ENCODE measurements at regions not wholly inside any gene's neighbourhood (a gene's known extent, or its start where the extent isn't known, plus 50 kb on each side); places are given as distances from the start of the nearest gene placed in this dataset.
"Not testable (repeated sequence)": the region's sequence is repeated elsewhere in the genome, so short reads cannot be mapped to it uniquely, and the experiment has no call there.

DNA sequence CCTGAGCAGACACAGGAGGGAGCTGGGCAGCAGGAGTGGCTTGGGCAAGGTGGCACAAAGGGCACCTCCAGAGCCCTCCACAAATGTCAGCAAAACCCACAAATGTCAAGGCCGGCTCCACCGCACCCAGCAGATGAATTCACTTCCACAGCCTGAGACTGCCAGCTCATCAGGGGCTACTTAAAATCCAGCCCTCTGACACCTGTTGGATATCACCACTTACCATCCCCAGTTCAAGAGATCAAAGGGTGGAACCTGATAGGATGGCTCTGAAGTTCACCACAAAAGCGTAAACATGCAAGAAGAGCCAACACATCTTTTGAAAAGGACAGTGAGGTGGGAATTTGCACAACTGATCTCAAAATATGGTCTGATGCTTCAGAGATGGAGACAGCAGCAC is 168.6 kb upstream of the GRK3 start:
- DNase-seq (ENCODE audit: low spot score), result no peak

DNA sequence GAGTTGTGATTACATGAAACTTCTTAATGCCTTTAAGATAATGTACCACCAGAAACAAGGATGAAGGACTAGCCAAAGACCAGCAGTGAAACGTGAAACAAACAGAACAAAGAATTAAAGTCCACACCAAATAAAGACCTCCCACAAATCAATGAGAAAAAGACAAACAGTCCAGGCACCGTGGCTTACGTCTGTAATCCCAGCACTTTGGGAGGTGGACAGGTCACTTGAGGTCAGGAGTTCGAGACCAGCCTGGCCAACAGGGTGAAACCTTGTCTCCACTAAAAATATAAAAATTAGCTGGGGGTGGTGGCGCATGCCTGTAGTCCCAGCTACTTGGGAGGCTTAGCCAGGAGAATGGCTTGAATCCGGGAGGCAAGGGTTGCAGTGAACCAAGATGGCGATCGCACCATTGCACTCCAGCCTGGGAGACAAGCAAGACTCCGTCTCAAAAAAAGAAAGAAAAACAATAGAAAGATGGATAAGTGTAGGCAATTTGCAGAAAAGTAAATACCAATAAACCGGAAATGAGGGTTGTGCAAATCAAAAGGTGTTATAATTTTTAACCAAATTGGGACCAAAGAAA is 167.8 kb upstream of the GRK3 start:
- DNase-seq (ENCODE audit: low spot score), result no peak

DNA sequence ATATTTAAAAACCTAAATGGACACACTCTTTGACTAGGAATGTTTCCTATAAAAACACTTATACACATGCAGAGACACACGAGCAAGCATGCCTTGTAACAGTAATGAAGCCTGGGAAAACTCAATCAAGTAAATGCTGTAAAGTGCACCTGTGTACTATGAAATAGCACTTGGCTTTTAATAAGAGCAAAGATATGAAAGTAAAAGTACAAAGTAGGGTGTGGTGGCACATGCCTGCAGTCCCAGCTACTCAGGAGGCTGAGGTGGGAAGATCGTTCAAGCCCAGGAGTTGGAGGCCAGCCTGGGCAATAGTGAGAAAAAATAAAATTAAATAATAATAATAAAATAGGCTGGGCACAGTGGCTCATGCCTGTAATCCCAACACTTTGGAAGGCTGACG is 166.9 kb upstream of the GRK3 start:
- no peak for DNase-seq (ENCODE audit: low spot score)

DNA sequence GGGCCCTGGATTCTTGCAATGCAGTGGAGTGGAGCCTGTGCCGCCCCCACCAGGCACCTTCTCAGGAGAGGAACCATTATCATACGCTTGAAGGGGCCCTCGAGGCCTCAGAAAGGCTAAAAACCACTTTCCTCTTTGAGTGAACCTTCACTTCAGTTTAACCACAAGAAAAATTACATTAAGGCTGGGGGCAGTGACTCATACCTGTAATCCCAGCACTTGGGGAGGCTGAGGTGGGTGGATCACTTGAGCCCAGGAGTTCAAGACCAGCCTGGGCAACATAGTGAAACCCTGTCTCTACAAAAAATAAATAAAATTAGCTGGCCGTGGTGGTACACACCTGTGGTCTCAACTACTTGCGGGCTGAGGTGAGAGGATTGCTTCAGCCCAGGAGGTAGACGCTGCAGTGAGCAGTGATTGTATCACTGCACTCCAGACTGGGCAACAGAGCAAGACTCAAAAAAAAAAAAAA is 165.8 kb upstream of the GRK3 start:
- not testable (repeated sequence) for DNase-seq (ENCODE audit: low spot score)

DNA sequence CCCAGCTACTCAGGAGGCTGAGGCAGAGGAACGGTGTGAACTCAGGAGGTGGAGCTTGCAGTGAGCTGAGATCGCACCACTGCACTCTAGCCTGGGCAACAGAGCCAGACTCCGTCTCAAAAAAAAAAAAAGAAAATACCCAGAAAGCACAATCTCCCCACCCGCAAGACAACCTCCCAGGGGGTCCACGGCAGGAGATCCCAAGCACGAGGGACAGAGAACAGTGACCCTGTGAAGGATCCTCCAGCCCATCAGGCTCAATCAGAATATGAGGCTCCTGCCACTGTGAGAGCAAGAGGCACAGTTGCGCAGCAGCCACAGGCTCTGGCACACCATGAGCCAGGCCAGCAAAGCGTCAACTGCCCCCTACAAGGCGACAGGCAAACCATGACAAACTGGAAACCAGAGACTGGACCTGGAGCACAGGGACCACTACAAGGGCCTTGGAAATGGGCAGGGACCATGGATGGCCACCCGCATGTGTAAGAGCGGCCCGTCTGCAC is 164.8 kb upstream of the GRK3 start:
- DNase-seq (ENCODE audit: low spot score), result no peak

DNA sequence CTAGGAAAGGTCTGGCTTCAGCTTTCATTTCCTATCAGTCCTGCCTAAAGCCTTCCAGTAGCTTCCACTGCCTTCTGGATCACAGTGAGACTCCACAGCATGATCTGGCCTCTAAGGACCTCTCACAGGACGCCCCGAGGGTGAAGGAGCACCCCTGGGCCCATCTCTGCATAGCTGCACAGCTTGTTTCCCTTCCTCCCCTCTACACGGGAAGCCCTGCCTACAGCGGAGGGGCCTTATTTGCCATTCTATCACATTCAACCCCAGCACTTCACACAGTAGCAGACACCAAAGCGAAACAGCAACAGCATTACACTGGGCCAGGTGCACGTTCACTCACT is 162.3 kb upstream of the GRK3 start:
- DNase-seq (ENCODE audit: low spot score), result no peak

DNA sequence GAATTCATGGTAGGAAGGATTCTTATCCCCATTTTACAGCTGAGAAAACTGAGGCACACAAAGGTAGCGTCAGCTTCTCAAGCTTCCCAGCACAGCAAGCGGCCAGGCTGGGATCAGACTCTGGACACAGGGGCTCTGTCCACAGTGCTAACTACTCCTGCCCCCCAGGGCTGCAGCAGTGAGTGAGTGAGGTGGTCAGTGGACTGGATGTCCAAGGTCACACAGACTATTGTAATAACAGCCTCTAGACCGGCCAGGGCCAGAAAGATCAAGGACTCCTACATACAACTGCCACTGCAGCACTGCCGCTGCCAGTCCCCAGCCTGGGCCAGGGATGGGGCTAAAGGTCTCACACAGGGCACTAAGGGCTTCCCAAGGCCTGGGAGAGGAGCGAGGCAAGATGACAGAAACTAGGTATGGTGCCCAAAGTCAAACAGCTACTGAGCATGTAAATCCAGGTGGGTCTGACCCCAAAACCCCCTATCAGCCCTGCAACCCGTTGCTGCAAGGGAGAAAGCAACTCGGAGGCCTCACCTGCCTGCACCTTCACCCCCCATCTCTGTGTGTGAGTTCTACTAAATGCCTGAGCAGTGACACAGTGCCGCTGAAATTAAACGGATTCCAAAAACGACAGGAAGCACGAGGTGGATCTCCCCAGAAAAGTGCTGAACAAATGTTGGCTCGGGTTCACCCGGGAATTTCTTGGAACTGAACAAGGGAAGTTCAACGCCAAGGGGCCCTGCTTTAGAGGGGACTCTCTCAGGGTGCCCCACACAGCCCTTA is 161.8 kb upstream of the GRK3 start:
- DNase-seq (ENCODE audit: low spot score), result peak; percentile 42

DNA sequence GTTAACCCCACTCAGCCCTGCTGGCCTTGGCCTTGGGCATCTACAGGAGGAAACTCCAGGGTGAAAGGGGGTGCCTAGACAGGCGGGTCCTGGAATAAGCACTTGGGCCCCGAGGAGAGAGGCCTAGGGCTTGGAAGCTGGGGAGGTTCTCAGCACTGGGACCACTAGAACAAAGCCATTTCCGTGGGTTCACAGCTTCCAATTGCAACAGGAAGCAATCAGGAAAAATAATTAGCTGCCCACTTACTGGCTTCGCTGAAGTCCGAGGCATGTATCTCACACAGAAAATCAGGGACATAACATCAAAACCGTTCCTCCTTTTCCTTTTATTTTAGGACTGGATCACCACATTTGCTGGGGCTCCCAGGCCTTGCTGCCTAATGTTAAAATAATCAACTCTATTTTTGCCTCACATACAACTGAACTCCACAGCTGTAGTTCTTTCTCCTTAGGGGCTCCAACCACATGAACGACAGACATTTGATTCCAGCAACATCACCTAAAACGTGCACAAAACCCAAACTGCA is 161.1 kb upstream of the GRK3 start:
- DNase-seq (ENCODE audit: low spot score), result no peak

DNA sequence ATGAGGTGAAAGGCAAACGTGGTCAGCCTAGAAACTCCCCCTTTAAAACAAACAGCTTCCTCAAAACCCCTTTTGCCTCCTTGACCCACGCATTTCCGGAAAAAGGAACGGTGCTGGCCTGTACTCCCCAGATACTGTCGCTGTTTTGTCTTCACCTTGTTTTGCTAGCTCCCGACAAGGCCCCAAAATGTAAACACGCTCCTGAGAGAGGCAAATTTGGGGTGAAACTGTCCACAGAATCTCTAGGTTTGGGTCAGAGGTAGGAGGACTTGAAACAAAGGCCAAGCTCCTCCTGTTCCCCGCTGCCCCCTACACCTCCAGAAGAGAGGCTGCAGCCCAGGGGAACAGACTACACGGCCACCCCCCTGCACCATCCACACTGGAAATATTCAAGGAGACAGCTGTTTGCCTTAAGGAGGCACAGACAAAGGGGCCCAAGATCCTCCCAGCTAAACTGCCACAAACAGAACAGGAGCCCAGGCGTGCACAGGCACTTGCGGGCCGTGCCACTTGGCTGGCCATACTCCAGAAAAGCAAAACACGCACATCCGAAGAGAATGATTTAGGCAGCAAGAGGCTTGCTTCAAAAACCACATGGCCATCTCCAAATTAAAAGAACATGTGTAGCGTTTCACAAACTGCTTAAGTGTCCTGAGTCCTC is 160.5 kb upstream of the GRK3 start:
- DNase-seq (ENCODE audit: low spot score), result peak; percentile 46

DNA sequence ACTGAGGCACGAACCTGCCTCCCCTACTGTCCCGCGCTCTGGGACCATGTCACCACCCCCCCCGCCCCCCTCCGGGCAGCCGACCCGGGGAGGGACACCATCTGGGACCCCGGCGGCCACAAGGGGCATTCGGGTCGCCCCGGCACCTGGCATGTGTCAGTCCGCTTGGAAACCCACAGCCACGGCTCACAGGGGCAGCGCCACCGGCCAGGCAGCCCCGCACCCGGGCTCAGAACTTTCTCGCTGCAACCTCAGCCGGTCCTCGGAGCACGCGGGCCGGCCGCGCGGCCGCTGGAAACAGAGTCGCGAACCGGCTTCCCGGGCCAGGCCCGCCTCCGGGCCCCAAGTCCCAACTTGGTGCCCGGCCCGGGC is 159.9 kb upstream of the GRK3 start:
- no peak for DNase-seq (ENCODE audit: low spot score)

DNA sequence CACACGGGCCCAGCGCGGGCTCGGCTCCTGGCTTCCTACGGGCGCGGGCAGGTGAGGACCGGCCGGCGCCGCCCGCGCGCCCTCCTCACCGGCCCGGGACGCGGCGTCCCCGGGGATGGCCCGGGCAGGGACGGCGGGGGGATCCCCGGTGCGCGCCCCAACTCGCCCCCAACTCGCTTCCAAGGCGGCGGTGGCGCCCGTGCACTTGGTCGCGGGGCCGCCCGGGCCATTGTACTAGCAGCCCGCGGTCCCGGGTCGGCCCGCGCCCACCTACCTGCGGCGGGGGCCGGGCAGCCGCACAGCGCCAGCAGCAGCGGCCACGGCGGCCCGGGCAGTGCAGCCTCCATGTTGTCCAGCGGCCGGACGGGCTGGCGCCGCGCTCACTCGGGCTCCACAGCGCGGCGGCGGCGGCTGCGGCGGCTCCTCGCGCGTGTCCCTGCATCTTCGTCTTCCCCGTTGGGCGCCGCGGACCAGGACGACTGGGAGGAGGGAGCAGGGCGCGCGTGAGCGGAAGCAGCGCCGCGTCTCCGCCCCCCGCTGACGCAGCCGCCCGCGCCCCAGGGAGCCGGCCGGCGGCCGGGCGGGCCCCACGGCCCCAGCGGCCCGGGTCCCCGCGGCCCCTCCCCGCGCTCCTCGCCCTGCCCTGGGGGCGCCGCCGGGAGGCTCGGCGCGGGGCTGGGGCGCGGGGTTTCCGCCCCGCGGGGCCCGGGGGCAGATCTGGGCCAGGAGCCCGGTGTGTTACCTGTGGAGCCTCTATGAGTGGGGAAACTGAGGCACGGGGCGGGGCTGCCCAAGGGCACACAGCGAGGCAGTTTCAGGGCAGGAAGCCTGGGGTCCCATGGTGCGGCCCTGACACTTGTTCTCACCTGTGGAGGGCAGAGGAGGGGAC is 159.3 kb upstream of the GRK3 start:
- peak; percentile 80 for DNase-seq (ENCODE audit: low spot score)

DNA sequence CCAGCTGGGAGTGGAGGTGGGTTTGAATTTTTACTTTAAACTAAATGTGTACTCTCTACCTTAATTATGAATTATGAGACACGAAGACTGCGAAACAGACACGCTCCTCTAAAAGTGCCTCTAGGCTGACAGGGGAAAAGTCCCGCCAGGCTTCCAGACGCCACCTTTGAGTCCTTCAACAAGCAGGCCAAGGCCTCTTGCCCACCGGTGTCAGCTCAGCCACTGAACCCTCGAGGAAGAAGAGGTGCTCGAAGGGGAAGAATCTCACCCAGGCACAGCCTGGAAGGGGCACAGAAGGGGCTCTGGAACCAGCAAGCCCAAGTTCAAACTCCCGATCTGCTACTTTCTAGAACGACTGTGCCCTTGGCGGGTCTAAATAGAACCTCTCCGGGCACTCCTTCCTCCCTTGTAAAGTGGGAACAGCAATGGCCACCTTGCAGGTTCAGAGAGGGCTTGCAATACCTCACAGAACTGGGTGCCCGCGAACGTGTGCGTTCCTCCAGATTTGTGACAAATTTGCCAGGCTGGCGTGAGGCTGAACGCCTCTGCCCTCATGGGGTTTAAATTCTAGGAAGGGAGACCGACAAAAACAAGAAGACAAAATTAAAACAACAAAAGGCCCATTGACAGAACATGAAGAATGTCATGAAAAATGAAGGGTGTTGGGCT is 158.5 kb upstream of the GRK3 start:
- DNase-seq (ENCODE audit: low spot score), result no peak

DNA sequence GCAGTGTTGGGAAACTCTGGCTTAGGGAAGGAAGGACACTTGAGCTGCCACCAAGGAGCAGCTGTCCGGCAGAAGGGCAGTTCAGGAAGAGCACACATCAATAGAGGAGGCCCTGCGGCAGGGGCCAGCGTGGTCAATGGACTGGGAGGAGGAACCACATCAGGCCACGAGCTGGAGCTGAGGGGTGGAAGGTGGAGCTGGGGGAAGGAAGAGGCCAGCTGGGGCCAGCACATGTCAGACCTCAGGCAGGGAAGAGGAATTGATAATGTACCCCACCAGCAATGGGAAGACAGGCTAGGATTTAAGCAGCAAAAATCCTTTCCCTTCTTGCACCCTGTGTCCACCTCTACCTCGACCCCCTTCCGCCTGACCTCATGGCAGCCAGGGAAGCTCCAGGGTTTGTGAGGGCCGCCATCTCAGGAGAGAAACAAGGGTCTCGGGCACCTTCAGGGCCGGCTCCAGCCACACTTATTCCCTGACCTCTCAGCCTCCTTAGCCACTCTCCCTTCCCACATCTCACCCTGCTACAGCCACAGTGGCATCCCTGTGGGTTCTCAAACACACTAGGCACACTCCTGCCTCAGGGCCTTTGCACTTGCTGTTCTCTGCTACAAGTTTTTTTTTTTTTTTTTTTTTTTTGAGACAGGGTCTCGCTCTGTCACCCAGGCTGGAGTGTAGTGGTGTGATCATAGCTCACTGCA is 157.8 kb upstream of the GRK3 start:
- DNase-seq (ENCODE audit: low spot score), result no peak

DNA sequence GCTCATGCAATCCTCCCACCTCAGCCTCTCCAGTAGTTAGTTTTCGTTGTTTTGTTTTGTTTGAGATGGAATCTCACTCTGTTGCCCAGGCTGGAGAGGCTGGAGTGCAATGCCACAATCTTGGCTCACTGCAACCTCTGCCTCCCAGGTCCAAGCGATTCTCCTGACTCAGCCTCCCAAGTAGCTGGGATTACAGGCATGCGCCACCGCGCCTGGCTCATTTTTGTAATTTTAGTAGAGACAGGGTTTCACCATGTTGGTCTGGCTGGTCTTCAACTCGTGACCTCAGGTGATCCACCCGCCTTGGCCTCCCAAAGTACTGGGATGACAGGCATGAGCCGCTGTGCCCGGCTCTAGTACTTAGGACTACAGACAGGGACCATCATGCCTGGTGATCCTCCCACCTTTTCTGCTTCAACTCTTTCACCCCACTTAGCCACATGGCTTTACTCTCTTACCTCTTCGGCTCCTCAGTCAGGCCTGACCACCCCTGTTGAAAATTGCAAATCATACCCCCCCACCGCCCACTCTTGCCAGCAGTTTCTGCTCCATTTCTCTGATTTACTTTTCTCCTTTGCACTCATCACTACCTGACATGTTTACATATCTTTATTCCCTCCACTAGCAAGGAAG is 157.1 kb upstream of the GRK3 start:
- no peak for DNase-seq (ENCODE audit: low spot score)

DNA sequence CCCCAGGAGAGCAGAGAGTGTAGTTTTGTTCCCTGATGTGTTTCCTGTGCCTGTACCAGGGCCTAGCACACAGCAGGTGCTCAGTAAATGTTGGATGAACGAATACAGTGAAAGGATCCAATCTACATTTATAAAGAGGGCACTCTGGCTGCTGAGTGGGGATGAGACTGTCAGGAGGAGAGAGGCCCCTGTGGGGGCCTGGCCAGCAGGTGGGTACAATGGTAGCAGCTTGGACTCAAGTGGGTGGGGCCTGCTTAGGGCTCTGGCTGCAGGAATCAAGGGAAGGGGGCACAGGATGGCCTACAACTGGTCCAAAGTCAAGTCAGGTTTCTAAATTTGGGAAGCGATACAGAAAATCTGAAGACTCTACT is 156.6 kb upstream of the GRK3 start:
- DNase-seq (ENCODE audit: low spot score), result no peak

DNA sequence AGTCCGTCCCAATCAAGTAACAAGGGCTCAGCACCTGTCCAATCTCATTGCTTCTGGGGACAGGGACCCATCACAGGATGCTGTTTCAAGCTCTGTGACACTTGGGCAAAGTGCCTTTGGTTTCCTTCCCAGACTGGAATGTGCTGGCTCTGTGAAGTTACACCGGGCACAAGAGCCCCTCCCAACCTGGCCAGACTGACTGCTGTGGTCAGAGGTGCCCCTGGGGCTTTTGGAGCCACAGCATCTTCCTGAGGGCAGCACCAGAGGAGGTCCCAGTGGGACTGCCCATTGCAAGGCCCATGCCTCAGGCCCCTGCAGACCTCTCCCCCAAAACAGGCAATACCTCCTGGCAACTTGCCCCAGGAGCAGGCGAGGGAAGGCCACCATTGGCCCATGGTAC is 155.2 kb upstream of the GRK3 start:
- DNase-seq (ENCODE audit: low spot score), result no peak

DNA sequence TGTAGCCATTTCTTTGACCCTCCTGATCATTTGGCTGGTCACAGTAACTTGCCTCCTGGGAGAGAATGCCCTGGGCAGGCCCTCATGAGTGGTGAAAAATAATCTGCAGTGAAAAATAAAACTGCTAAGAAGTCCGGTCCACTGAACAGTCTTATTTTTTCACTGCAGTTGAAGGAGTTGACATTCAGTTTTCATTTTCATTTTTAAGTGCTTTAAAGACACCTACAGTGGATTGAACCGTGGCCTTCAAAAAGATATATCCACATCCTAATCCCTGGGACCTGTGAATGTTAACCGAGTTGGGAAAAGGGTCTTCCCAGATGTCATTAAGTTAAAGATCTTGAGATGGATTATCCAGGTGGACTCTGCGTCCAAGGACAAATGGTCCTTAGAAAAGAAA is 153.6 kb upstream of the GRK3 start:
- no peak for DNase-seq (ENCODE audit: low spot score)

DNA sequence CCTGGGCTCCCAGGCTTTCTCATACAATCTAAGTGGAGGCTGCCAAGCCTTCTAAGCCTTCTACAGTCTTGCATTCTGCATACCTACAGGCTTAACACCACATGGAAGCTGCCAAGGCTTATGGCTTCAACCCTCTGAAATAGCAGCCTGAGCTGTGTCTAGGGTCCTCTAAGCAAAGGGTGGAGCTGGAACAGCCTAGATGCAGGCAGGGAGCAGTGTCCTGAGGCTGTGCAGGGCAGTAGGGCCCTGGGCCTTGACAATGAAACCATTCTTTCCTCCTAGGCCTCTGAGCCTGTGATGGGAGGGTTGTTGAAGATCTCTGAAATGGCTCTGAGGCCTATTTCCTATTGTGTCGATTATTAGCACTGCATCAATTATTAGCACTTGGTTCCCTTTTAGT is 150.9 kb upstream of the GRK3 start:
- no peak for DNase-seq (ENCODE audit: low spot score)

DNA sequence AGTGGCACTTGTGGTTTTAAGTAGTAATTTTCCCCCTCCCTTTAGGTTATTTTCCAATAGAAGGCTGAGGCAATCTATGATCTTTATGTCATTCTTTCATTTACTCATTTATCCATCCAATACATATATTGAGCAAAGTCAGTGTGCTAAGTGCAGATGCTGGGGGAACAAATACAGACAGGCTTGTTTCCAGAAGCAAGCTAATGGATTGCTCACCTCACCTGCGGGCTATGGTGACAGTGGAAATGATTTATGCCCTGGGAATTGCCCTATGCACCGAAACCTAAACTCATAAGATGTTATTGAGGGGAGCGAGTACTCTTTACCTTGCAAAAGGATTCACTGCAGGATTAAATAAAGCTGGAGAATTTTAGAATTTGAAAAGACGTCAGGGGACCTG is 148.7 kb upstream of the GRK3 start:
- DNase-seq (ENCODE audit: low spot score), result not testable (repeated sequence)

DNA sequence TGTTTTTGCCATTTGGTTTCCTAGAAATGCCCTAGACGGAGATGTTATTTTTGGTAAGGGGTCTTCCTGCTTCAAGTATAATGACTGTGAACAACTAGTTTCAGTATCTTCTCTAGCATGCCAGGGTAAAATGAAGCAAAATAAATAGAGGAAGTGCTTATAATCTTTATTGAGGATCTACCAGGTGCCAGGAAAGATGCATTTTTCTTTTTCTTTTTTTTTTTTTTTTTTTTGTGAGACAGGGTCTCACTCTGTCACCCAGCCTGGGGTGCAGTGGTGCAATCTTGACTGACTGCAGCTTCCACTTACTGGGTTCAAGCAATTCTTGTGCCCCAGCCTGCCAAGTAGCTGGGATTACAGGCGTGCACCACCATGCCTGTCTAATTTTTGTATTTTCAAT is 146.6 kb upstream of the GRK3 start:
- not testable (repeated sequence) for DNase-seq (ENCODE audit: low spot score)

Data from HuH-7.5 (cell line).